Activated CD4-positive, alpha-beta memory T cell treated with anti-CD3 and anti-CD28 coated beads for 36 hours (primary cell): ENCODE measurements at regions not wholly inside any gene's neighbourhood (a gene's known extent, or its start where the extent isn't known, plus 50 kb on each side); places are given as distances from the start of the nearest gene placed in this dataset.

ENCODE experiments used
- CTCF ChIA-PET: fragments of 350-600 bp; sonication (Branson Sonifier 250); formaldehyde crosslinking; loops from one replicate; lab custom pipeline; 2021; ENCODE audit warnings: antibody characterized with exemption, inconsistent platforms; lab: Charles Lee
- POLR2A ChIA-PET: fragments of 350-600 bp; sonication (Branson Sonifier 250); formaldehyde crosslinking; loops from one replicate; lab custom pipeline; 2021; ENCODE audit warnings: antibody characterized with exemption; lab: Charles Lee
- DNase-seq: peaks from one replicate; pipeline ENCODE4 v3.0.0-alpha.2; 2020
- H3K27ac Mint-ChIP-seq: one replicate; pipeline ENCODE4 v1.8.0; 2021; ENCODE audit warnings: mixed read lengths
- H3K27me3 Mint-ChIP-seq: one replicate; pipeline ENCODE4 v1.8.0; 2021; ENCODE audit warnings: mixed read lengths
- H3K36me3 Mint-ChIP-seq: one replicate; pipeline ENCODE4 v1.8.0; 2021; ENCODE audit warnings: mixed read lengths
- H3K4me1 Mint-ChIP-seq: one replicate; pipeline ENCODE4 v1.8.0; 2021; ENCODE audit warnings: low read depth, mixed read lengths
- H3K4me3 Mint-ChIP-seq: one replicate; pipeline ENCODE4 v1.8.0; 2021; ENCODE audit warnings: mild to moderate bottlenecking, mixed read lengths
- H3K9me3 Mint-ChIP-seq: one replicate; pipeline ENCODE4 v1.8.0; 2021; ENCODE audit warnings: mixed read lengths
- intact Hi-C: fragments of 100-400 bp; cut with micrococcal nuclease; formaldehyde crosslinking; loops from one replicate; pipeline ENCODE4 v1.15.1; 2023

DNA sequence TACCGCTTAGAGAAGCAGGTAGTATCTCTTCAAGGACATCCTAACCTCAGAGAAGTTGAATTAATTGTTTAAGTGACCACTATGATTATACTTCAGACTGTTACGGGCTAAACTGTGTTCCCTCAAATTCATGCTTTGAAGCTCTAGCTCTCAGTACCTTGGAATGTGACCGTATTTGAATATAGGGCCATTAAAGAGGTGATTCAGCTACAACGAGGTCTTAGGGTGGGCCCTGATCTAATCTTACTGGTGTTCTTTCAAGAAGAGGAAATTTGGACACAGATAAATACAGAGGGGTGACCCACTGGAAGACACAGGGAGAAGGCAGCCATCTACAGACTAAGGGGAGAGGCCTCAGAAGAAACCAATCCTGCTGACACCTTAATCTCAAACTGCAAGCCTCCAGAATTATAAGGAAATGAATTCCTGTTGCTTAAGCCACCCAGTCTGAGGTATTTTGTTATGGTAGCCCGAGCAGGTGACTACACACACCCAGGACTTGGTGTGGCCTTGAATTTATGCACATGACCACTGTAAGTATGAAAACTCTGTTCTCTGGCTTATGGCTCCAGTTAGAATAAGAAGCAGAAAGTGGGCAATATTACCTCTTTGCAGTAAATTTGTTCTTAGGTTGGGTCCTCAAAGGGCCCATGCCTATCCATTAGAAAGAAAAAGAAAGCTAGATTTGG, 249.1 kb downstream of the DHX35 start:
- POLR2A ChIA-PET = no interaction called here
- intact Hi-C loops = no loop called here

DNA sequence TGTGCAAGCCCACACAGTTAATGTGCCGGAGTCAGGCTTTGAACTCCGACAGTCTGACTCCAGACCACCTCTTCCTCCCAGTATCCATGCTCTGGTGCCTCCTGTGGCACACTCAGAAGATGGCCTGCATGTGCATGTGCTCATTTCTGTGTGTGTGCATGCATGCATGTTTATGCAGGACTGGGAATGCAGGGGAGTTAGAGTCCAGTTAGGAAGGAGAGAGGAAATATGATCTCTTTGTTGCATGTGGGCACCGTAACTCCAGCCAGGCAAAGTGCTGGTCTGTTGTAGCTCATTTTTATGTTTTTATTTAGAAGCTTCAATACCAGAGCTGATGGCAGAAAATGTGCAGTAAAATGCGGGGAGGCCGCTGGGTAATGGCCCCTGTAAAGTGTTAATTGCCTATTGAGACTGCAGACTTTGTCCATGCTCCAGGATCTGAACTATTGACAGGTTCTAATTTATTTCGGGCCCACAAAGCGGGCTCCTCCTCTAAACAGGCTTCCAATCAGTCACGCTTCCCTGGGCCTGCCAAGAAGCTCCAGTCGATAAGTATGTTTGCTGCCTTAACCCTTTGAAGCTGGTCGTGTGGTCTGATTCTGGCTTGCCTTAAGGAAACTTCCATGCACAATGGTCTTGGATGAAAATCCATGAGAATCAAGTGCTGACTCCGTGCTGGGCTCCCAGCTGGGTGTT, 248.3 kb downstream of the DHX35 start:
- H3K4me1 Mint-ChIP-seq = no peaks in the 10 kb centered on the region
- H3K27me3 Mint-ChIP-seq = peaks cover 1% of the 10 kb centered on the region
- no peaks in the 10 kb centered on the region for H3K36me3 Mint-ChIP-seq
- ChIA-PET CTCF (no interaction called here), POLR2A (no interaction called here)
- intact Hi-C loops = no loop called here
- no peak for DNase-seq
- no peaks in the 10 kb centered on the region for H3K9me3 Mint-ChIP-seq
- no peak overlapping the region for H3K27ac Mint-ChIP-seq
- no peak overlapping the region for H3K4me3 Mint-ChIP-seq

More for the DNA sequence above, 249.1 kb downstream of the DHX35 start:
- Mint-ChIP-seq H3K36me3 (no peaks in the 10 kb centered on the region), H3K27me3 (peaks cover 2% of the 10 kb centered on the region), H3K27ac (no peak overlapping the region), H3K9me3 (no peaks in the 10 kb centered on the region), H3K4me1 (no peaks in the 10 kb centered on the region), H3K4me3 (no peak overlapping the region)
- no peak for DNase-seq
- CTCF ChIA-PET = no interaction called here

DNA sequence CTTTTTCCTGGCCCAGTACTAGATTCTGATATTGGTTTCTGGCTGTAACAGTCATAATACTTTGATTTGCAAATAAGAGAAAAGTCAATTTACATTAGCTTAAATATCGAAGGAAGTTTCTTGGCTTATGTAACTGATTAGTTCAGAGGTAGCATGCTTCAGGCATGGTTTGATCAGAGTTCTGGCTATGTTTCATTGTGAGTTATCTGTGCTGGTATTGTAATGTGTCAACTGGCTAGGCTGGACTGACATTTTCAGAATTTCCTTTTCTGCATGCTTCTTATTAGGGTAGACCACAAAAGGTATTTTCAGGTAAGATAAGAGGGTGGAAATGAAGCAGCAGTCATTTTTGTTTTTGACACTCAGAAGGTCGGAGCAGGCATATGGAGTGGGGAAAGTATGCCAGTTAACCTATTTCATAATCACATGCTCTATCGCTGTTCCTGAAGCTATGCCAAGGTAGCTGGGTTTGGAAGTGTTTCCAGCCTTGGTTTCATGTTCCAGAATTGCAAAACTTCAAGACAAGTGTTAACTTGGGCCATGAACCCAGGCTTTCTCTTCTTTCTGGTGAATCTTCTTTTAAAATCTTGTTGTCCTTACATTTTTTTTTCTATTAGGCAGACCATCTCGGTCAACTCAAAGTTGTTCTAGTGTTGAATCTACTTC, 244.9 kb downstream of the DHX35 start:
- intact Hi-C loops = no loop called here
- peaks cover 1% of the 10 kb centered on the region for H3K27me3 Mint-ChIP-seq
- CTCF ChIA-PET = no interaction called here
- POLR2A ChIA-PET = no interaction called here
- DNase-seq = no peak
- H3K4me1 Mint-ChIP-seq = no peaks in the 10 kb centered on the region
- H3K27ac Mint-ChIP-seq = no peak overlapping the region
- no peaks in the 10 kb centered on the region for H3K36me3 Mint-ChIP-seq
- no peak overlapping the region for H3K4me3 Mint-ChIP-seq
- H3K9me3 Mint-ChIP-seq = no peaks in the 10 kb centered on the region

DNA sequence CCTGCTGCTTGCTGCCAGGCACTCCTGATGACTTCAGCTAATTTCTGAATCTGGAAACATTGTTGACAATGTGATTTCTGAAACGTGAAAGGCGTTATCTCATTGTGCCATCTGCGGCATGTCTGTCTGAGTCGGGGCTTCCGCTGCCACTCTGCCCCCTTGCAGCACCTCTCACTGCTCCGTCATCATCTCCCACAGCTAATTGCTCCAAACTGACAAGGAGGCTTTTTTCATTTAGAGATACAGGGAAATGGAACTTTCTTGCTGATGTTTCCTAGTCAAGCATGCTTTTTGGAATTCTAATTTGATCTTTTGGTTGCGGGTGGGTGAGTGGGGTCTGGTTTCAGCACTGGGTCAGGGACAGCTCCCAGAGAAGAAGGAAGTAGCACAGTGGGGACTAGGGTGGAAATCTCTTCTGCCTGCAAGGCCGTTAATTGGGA, 233.5 kb downstream of the DHX35 start:
- Mint-ChIP-seq H3K4me1 (no peaks in the 10 kb centered on the region), H3K9me3 (peaks cover 4% of the 10 kb centered on the region), H3K4me3 (no peak overlapping the region), H3K27ac (no peak overlapping the region), H3K27me3 (peaks cover 4% of the 10 kb centered on the region), H3K36me3 (no peaks in the 10 kb centered on the region)
- DNase-seq = no peak
- ChIA-PET POLR2A (no interaction called here), CTCF (no interaction called here)
- intact Hi-C loops = no loop called here

DNA sequence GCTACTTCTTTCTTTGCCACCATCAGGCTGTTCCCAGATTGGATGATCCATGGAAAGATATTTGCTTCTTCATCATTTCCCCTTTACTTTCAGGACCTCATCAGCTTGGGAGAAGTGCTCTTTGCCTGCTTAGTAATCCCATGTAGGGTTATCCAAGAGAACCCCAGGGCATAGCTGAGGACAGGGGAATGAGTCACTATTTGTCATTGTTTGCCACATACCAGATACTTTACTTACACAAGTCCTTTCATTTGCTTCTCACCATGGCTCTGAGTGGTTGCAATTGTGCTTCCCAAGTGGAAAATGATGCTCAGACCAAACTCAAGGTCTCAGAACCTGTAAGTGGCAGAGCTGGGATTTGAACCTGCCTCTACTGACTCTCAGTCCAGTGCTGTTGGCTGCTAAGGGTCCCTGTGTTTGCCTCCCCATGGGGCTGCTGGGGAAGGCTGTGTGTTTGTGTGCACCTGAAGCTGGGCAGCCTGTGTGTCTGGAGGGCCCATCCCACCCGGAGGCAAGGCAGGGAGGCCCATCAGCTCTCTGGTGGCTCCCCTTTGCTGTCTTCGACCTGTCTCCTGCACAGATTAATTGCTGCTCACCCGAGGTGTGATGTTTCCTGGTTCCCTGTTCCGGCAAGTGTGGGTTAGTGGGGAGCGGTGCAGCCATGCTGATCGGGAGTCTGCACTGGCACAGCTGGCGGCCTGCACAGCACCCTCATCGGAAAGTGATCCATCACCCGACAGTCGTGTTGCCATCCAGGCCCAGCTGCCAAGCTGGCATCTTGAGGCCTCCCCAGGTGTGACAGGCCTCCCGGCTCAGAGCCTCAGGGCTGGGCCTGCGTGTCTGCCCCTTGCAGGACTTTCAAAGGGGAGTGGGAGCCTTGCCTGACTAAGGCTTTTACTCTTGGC, 228.8 kb downstream of the DHX35 start:
- Mint-ChIP-seq H3K4me3 (no peak overlapping the region), H3K27me3 (no peaks in the 10 kb centered on the region), H3K9me3 (no peaks in the 10 kb centered on the region), H3K36me3 (no peaks in the 10 kb centered on the region), H3K27ac (no peak overlapping the region), H3K4me1 (no peaks in the 10 kb centered on the region)
- ChIA-PET CTCF (no interaction called here), POLR2A (no interaction called here)
- no peak for DNase-seq
- intact Hi-C loops = no loop called here

DNA sequence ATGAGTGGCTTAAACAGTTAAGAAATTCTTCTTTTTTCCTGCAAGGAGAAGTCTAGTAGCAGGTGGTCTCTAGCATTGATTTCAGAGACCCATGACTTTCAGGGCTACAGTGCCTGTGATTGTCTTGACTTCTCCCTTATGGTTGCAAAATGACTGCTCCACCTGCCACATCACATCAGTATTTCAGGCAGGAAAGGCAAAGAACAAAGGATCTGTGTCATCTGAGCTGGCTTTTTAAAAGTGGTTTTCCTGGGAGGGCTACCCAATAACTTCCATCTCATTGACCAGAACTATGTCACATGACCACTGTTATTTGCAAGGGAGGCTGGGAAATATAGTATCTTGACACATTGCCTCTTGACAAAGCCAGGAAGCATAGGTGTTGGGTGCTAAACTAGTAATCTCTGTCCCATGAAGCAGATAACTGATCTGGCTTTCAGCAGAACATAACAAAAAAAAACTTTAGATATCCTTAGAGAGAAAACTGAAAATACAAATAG, 226.2 kb downstream of the DHX35 start:
- POLR2A ChIA-PET = no interaction called here

DNA sequence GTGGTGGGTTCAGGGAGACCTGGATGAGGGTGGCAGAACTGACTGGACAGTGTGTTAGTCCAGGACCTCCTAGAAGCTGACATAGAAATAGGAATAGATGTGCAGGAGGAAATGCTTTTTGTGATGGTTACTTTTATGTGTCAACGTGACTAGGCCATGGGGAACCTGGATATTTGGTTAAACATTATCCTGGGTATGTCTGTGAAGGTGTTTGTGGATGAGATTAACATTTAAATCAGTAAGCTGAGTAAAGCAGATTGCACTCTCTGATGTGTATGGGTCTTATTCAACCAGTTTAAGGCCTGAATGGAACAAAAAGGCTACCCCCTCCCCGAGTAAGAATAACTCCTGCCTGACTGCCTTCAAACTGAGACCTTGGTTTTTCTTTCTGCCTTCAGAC, 219.3 kb downstream of the DHX35 start:
- no peaks in the 10 kb centered on the region for H3K4me1 Mint-ChIP-seq
- no peak overlapping the region for H3K27ac Mint-ChIP-seq
- ChIA-PET POLR2A (no interaction called here), CTCF (no interaction called here)
- DNase-seq = no peak
- no peak overlapping the region for H3K4me3 Mint-ChIP-seq
- peaks cover 1% of the 10 kb centered on the region for H3K27me3 Mint-ChIP-seq
- intact Hi-C loops = no loop called here
- peaks cover 7% of the 10 kb centered on the region for H3K9me3 Mint-ChIP-seq
- H3K36me3 Mint-ChIP-seq = no peaks in the 10 kb centered on the region

More for the DNA sequence above, 226.2 kb downstream of the DHX35 start:
- Mint-ChIP-seq H3K4me3 (no peak overlapping the region), H3K9me3 (peaks cover 7% of the 10 kb centered on the region), H3K4me1 (no peaks in the 10 kb centered on the region), H3K36me3 (no peaks in the 10 kb centered on the region), H3K27me3 (no peaks in the 10 kb centered on the region), H3K27ac (no peak overlapping the region)
- no peak for DNase-seq
- intact Hi-C loops = no loop called here
- CTCF ChIA-PET = no interaction called here

DNA sequence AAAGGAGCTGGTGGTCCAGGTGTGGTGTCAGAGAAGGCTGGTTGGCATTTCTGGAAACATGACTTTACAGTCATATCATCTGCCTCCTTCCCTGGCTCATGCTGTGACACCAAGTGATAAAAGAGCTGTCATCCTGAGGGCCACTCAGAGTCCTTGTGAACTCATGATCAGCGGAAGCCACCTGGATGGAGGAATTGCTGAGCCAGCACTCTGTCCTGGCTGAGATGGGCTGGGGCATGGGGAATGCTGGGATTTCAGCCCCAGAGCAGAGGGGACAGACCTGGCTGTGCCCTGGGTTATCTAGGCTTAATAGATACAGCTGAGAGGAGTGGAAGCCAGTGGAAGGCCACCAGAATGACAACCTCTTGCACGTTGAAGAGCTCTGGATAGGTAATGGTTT, 214.3 kb downstream of the DHX35 start:
- no peaks in the 10 kb centered on the region for H3K36me3 Mint-ChIP-seq

DNA sequence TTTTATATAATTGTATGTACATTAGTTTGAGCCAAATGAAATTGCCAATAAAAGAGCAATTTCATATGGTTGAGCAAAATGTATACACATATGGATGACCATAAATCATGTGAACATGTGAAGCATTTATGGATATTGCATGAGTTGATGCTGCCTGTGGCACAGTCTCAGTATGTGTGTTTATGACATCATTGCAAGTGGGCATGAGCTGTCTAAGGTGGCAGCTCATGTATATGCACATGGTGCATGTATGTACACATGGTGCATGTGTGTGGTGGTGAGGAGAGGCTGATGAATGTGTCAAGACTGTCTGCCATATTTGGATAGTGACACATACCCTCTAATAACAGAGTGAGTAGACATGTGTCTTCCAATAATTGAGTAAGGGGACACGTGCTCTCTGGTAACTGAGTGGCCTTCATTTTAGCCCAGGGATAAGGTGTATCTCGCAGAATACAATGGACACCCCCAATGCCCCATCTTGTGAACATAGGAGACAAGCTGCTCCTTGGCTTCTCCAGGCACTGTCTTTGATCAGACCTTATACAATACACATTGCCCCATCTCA, 208.8 kb downstream of the DHX35 start:
- CTCF ChIA-PET = no interaction called here
- no peak overlapping the region for H3K4me3 Mint-ChIP-seq
- DNase-seq = no peak
- no peak overlapping the region for H3K27ac Mint-ChIP-seq
- H3K36me3 Mint-ChIP-seq = no peaks in the 10 kb centered on the region
- no peaks in the 10 kb centered on the region for H3K9me3 Mint-ChIP-seq
- intact Hi-C loops = no loop called here
- H3K27me3 Mint-ChIP-seq = peaks cover 10% of the 10 kb centered on the region
- no peaks in the 10 kb centered on the region for H3K4me1 Mint-ChIP-seq
- POLR2A ChIA-PET = no interaction called here

More for the DNA sequence above, 214.3 kb downstream of the DHX35 start:
- DNase-seq = no peak
- no peak overlapping the region for H3K27ac Mint-ChIP-seq
- H3K9me3 Mint-ChIP-seq = no peaks in the 10 kb centered on the region
- ChIA-PET POLR2A (no interaction called here), CTCF (no interaction called here)
- H3K27me3 Mint-ChIP-seq = peaks cover 1% of the 10 kb centered on the region
- intact Hi-C loops = no loop called here
- H3K4me1 Mint-ChIP-seq = no peaks in the 10 kb centered on the region
- H3K4me3 Mint-ChIP-seq = no peak overlapping the region

DNA sequence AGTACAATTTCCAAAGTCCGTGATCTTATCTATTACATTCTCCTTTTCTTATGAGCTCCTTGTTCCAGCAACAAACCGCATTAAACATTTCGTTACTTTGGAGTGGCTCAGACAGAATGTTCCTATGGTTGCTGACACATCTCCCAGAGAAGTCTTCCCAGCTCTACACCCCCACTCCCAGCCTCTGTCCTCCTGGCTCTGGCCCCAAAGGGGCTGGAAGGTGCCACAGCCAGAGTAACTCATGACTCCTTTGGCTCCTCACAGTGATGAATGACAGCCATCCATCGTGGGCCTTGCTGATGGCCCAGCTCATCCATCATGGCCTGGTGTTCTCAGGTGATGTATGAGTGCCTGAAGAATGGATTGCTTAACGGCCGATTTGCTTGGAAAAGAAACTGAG, 203.0 kb downstream of the DHX35 start:
- Mint-ChIP-seq H3K9me3 (no peaks in the 10 kb centered on the region), H3K27me3 (peaks cover 14% of the 10 kb centered on the region), H3K27ac (no peak overlapping the region), H3K4me3 (no peak overlapping the region), H3K4me1 (no peaks in the 10 kb centered on the region), H3K36me3 (no peaks in the 10 kb centered on the region)
- ChIA-PET POLR2A (no interaction called here), CTCF (interaction anchor here (1.1 kb wide), 1 partner anchor 101 kb away, joined by 3 read pairs; no protein-coding TSS in a partner anchor)
- no peak for DNase-seq
- intact Hi-C loops = no loop called here

DNA sequence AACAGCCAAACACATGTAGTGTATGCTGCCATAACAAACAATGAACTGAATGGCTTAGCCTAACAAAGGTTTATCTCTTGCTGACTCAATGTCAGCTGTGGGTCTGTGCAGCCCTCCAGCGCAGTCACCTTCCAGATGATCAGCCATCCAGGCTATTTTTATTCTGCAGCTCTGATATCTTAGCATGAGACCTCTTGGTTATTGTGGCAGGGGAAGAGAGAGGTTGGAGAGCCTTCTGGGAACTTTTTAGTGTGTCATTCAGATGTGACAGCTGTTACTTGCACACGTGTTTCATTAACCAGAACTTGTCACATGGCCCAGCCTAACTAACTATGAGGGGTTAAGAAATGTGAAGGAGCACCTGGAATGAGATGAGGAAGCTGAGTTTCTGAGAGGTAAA, 202.5 kb downstream of the DHX35 start:
- CTCF ChIA-PET = interaction anchor here (1.1 kb wide), 1 partner anchor 102 kb away, joined by 3 read pairs; no protein-coding TSS in a partner anchor
- Mint-ChIP-seq H3K9me3 (no peaks in the 10 kb centered on the region), H3K27ac (no peak overlapping the region), H3K4me1 (no peaks in the 10 kb centered on the region), H3K36me3 (no peaks in the 10 kb centered on the region), H3K27me3 (peaks cover 16% of the 10 kb centered on the region), H3K4me3 (no peak overlapping the region)
- POLR2A ChIA-PET = no interaction called here
- DNase-seq = no peak
- intact Hi-C loops = no loop called here
